CD8-positive, alpha-beta memory T cell (primary cell): ENCODE measurements at regions not wholly inside any gene's neighbourhood (a gene's known extent, or its start where the extent isn't known, plus 50 kb on each side); places are given as distances from the start of the nearest gene placed in this dataset.

Source experiments
- CTCF ChIA-PET: fragments of 350-600 bp; sonication (Branson Sonifier 250); formaldehyde crosslinking; loops from one replicate; lab custom pipeline; 2021; ENCODE audit warnings: antibody characterized with exemption; lab: Charles Lee
- POLR2A ChIA-PET: fragments of 350-600 bp; sonication (Branson Sonifier 250); formaldehyde crosslinking; loops from one replicate; lab custom pipeline; 2021; ENCODE audit warnings: antibody characterized with exemption; lab: Charles Lee
- DNase-seq, 5 donors: peaks; one replicate each; pipeline versions ENCODE4 v3.0.0 to v3.0.0-alpha.2; 2020 to 2022; ENCODE audit warnings: mixed read lengths in 1 of 5
- H3K27ac ChIP-seq: one replicate; pipeline ENCODE4 v1.7.0; 2013; ENCODE audit warnings: low read depth, mild to moderate bottlenecking, low read length, moderate library complexity
- H3K27me3 ChIP-seq: 2 replicates; pipeline ENCODE4 v1.7.0; 2013; ENCODE audit warnings: low read length, mild to moderate bottlenecking; ENCODE audit not compliant: insufficient read depth, poor library complexity, severe bottlenecking
- H3K36me3 ChIP-seq: 2 replicates; pipeline ENCODE4 v1.7.0; 2013; ENCODE audit warnings: mild to moderate bottlenecking, low read length, moderate library complexity; ENCODE audit not compliant: insufficient read depth
- H3K4me1 ChIP-seq: 2 replicates; pipeline ENCODE4 v1.7.0; 2013; ENCODE audit warnings: mild to moderate bottlenecking, low read length, moderate library complexity; ENCODE audit not compliant: insufficient read depth
- H3K4me3 ChIP-seq: 2 replicates; pipeline ENCODE4 v1.7.0; 2013; ENCODE audit warnings: mild to moderate bottlenecking, low read length
- H3K9me3 ChIP-seq: 2 replicates; pipeline ENCODE4 v1.7.0; 2013; ENCODE audit warnings: mild to moderate bottlenecking, low read length
- H3K27ac Mint-ChIP-seq, 8 donors: one replicate each; pipeline ENCODE4 v1.8.0; 2020 to 2021; ENCODE audit warnings: mixed read lengths in 8 of 8, mild to moderate bottlenecking in 6 of 8, inconsistent platforms in 3 of 8, moderate library complexity in 3 of 8
- H3K27me3 Mint-ChIP-seq, 2 donors: one replicate each; pipeline ENCODE4 v1.8.0; 2020 to 2021; ENCODE audit warnings: mixed read lengths in 2 of 2, mild to moderate bottlenecking in 1 of 2, moderate library complexity in 1 of 2
- H3K36me3 Mint-ChIP-seq, 3 donors: one replicate each; pipeline ENCODE4 v1.8.0; 2020 to 2021; ENCODE audit warnings: mixed read lengths in 3 of 3, inconsistent platforms in 1 of 3, mild to moderate bottlenecking in 1 of 3
- H3K4me1 Mint-ChIP-seq, 3 donors: one replicate each; pipeline ENCODE4 v1.8.0; 2020 to 2021; ENCODE audit warnings: mixed read lengths in 3 of 3, inconsistent platforms in 1 of 3, mild to moderate bottlenecking in 1 of 3
- H3K4me3 Mint-ChIP-seq, 7 donors: one replicate each; pipeline ENCODE4 v1.8.0; 2020 to 2021; ENCODE audit warnings: mixed read lengths in 7 of 7, mild to moderate bottlenecking in 6 of 7, moderate library complexity in 4 of 7, inconsistent platforms in 2 of 7
- H3K9me3 Mint-ChIP-seq, 5 donors: one replicate each; pipeline ENCODE4 v1.8.0; 2020 to 2022; ENCODE audit warnings: mixed read lengths in 5 of 5, mild to moderate bottlenecking in 3 of 5, moderate library complexity in 2 of 5, inconsistent platforms in 1 of 5

GRCh38 chrX:10393899-10394298 lies 226.5 kb downstream of the MID1 start:
- H3K4me3 ChIP-seq, result no peak overlapping the region
- no peaks in the 10 kb centered on the region for H3K4me1 ChIP-seq
- no peak for DNase-seq
- ChIA-PET POLR2A (no interaction called here), CTCF (no interaction called here)
- H3K9me3 Mint-ChIP-seq, result peaks cover 0 to 9% (median 4%) of the 10 kb centered on the region in 5 donors
- no peak overlapping the region for H3K27ac Mint-ChIP-seq
- H3K36me3 Mint-ChIP-seq, result no peaks in the 10 kb centered on the region
- peaks cover 0 to 1% of the 10 kb centered on the region in 2 donors for H3K27me3 Mint-ChIP-seq
- no peak overlapping the region for H3K4me3 Mint-ChIP-seq
- H3K27ac ChIP-seq, result no peak overlapping the region
- no peaks in the 10 kb centered on the region for H3K4me1 Mint-ChIP-seq
- no peaks in the 10 kb centered on the region for H3K9me3 ChIP-seq
- no peaks in the 10 kb centered on the region for H3K27me3 ChIP-seq
- H3K36me3 ChIP-seq, result no peaks in the 10 kb centered on the region

GRCh38 chrX:10395179-10395578 lies 225.2 kb downstream of the MID1 start:
- H3K4me1 ChIP-seq, result no peaks in the 10 kb centered on the region
- CTCF ChIA-PET, result no interaction called here
- H3K9me3 ChIP-seq, result no peaks in the 10 kb centered on the region
- no peak overlapping the region for H3K4me3 Mint-ChIP-seq
- no peak for DNase-seq
- H3K27ac Mint-ChIP-seq, result no peak overlapping the region
- H3K36me3 Mint-ChIP-seq, result no peaks in the 10 kb centered on the region
- no peaks in the 10 kb centered on the region for H3K4me1 Mint-ChIP-seq
- no peak overlapping the region for H3K4me3 ChIP-seq
- POLR2A ChIA-PET, result no interaction called here
- peaks cover 0 to 6% (median 2%) of the 10 kb centered on the region in 5 donors for H3K9me3 Mint-ChIP-seq
- H3K27me3 Mint-ChIP-seq, result peaks cover 0 to 1% of the 10 kb centered on the region in 2 donors
- no peak overlapping the region for H3K27ac ChIP-seq
- no peaks in the 10 kb centered on the region for H3K27me3 ChIP-seq
- no peaks in the 10 kb centered on the region for H3K36me3 ChIP-seq
